NT2/D1 (cell line): ENCODE measurements at regions not wholly inside any gene's neighbourhood (a gene's known extent, or its start where the extent isn't known, plus 50 kb on each side); places are given as distances from the start of the nearest gene placed in this dataset.

Experiments used
- SUZ12 ChIP-seq: IDR thresholded peaks from 2 replicates; pipeline ENCODE4 v1.6.1; 2011; ENCODE audit not compliant: insufficient read length, insufficient read depth; ENCODE audit errors: extremely low read depth
- YY1 ChIP-seq: IDR thresholded peaks from 2 replicates; pipeline ENCODE4 v1.6.1; 2011; ENCODE audit not compliant: insufficient read length, insufficient read depth
- ZNF274 ChIP-seq: IDR thresholded peaks from 2 replicates; pipeline ENCODE4 v1.6.1; 2011; ENCODE audit warnings: mild to moderate bottlenecking, low read depth, low read length

GRCh38 chr7:90007831-90008230, 146.4 kb upstream of the STEAP1 start:
- TF ChIP-seq YY1 (no peak), SUZ12 (no peak), ZNF274 (no peak)
